ENCODE measurements at regions not wholly inside any gene's neighbourhood (a gene's known extent, or its start where the extent isn't known, plus 50 kb on each side); places are given as distances from the start of the nearest gene placed in this dataset.

DNA sequence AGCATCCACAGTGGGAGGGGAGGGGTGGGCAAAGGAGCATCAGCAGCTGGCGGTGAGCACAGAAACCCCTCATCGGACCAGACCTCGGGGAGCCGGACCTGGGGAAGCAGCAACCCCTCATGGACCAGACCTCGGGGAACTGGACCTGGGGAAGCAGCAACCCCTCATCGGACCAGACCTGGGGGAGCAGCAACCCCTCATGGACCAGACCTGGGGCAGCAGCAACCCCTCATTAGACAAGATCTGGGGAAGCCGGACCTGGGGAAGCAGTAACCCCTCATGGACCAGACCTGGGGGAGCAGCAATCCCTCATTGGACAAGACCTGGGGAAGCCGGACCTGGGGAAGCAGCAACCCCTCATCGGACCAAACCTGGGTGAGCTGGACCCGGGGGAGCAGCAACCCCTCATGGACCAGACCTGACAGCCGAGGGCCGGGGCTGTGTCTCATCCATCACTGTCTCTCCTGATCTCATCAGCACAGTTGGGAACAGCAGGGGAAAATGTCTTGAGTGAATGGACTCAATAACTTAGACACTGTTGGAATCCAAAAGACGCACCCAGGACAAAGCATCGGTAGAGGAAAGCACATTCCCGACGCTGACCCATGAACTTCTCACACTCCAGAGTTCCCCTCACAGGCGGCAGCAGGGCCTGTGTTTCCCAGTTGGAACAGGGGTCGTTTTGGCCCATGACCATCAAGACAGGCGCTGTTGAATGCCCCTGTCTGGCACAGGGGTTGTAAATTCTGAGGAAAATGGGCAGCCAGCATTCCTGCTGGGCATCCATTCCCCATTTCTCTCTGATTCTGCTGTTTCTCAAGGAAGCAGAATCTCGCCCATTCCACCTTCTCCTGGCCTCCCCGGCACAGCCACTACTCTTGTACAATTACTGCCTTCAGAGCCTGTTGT lies 1494.6 kb downstream of the TBC1D22A start:
- DNase-seq, result no peak

- DNase-seq, result no peak
Measured at GRCh38 chr22:48256041-48256739, 1493.7 kb downstream of the TBC1D22A start.

DNA sequence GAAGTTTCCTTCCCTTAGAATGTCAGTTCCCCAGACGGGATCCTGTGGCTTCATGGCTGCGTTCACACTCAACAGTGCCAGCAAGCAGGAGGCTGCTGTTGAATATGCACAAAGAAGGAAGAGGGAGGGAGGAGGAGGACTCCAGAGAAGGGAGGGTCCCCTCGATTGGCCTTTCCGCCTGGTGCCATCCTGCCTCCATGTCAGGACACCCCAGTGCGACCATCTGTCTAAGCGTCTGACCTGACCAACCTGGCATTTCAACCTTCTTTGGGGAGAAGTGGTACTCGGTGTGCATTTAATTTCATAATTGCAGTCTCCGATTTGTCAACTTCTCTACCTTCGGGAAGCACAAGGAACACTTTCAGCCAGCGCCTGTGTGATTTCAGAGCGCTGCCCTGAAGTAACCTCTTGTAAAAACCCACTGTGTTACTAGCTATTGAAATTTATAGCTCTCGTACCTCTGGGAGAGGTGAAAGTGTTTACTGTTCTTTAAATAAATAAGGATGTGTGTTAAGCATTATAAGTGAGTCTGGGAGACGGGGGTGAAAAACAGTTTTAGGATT lies 1491.9 kb downstream of the TBC1D22A start:
- no peak for DNase-seq

- no peak for DNase-seq
Measured at GRCh38 chr22:48253573-48253972, 1491.1 kb downstream of the TBC1D22A start.

DNA sequence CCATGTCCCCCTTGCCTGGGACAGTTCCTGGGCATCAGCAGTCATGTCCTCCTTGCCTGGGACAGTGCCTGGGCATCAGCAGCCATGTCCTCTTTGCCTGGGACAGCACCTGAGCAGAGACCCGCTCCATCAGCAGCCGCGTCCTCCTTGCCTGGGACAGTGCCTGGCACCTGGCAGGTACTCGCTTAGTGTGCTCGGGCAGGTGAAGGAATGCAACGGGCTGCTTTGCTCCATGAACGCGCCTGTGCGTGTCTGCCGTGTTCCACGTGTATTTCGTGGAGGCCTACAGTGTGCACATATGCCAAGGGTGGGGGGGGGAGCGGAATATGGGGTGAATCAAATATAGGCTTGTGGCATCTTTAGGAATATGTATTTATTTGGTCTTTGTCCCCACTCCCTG lies 1490.7 kb downstream of the TBC1D22A start:
- DNase-seq, result no peak

GRCh38 chr22:48251629-48252028 lies 1489.2 kb downstream of the TBC1D22A start:
- DNase-seq, result no peak

- no peak for DNase-seq
Measured at GRCh38 chr22:48250937-48251530, 1488.6 kb downstream of the TBC1D22A start.

DNA sequence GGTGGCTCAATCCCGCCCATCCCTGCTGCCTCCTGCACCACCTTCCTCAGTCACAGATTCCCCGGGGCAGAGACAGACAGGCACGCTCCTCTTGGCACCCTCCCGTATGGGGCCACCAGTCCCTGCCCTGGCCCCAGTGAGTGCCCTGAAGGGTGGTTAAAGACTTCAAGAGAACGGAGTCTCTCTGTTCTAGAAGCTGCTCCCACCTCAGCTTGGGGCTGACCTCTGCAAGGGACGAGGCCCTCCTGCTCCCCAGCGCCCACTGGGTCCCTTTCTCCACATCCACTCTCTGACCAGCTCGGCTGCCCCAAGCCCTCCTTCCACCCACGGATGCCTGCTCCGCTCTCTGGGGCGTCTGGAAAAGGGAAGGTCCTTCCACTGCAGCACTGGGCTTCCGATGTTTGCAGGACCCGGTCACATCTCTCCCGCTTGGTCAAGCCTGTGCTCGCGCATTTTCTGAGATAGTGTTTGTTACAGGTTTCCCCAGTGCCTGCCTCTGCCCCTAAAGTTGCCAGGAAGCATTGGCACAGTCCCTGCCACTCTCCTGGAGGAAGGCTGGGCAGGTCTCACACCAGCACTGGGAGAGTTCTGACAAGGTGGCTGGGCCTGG lies 1487.9 kb downstream of the TBC1D22A start:
- no peak for DNase-seq

DNA sequence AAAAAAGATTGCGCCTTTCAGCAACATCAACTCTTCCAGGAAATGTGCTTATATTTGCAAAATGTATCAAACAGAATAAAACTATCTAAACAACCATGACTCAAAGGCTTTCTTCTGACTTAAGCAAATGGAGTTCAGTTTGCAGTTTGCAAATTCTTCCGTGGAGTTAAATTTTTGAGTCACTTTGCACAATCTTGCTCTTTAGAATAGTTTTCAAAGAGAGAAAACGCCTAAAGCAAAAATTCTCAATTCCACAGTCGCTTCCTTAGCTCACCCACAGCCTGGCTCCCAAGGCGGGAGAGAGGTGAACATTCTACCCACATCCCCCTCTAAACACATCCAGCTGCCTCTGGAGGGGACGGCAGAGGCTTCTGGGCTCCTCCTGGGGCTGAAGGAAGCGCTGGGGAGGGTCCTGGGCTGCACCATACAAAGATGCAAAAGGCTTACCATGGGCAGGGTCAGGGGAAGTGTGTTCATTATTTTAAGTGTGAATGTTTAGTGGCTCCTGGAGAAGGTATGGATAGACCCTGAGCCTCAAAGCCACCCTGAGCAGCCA lies 1487.3 kb downstream of the TBC1D22A start:
- DNase-seq, result no peak

- no peak for DNase-seq
Measured at GRCh38 chr22:48248901-48249455, 1486.5 kb downstream of the TBC1D22A start.

- DNase-seq, result no peak
Measured at GRCh38 chr22:48247829-48248228, 1485.4 kb downstream of the TBC1D22A start.

DNA sequence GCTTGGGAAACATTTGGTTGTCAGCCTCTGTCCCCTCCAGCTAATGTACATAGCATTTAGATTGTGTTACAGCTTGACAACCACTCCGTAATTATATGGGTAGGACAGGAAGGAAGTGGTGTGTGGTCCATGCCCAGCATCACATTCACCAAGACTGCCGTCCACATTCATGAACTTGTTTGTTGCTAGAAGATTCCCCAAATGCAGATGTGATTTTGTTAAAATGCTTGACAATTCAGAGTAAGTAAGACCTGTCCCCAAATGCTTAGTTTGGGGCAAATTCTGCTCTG lies 1482.7 kb downstream of the TBC1D22A start:
- no peak for DNase-seq

- no peak for DNase-seq
Measured at GRCh38 chr22:48244388-48245195, 1482.1 kb downstream of the TBC1D22A start.

DNA sequence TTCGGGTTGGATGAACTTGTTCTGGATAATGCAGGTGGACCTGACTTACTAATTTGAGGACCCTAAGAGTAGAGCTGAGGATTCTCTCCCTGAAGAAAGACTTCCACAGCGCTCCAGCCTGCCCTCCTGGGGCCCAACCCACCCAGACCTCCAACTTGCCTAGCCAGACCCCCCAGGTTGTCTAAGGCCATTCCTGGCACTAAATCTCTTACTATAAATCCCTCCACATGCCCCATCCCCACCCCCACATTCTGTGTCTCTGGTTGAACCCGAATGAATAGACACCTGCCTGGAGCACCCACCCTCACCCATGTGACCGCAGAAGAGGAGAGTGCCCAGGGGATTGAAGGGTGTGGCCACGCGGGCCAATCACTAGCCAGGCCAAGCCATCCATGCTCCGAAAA lies 1480.0 kb downstream of the TBC1D22A start:
- DNase-seq, result no peak

GRCh38 chr22:48241658-48242057 lies 1479.2 kb downstream of the TBC1D22A start:
- DNase-seq, result no peak

- no peak for DNase-seq
Measured at GRCh38 chr22:48240935-48241230, 1478.4 kb downstream of the TBC1D22A start.

DNA sequence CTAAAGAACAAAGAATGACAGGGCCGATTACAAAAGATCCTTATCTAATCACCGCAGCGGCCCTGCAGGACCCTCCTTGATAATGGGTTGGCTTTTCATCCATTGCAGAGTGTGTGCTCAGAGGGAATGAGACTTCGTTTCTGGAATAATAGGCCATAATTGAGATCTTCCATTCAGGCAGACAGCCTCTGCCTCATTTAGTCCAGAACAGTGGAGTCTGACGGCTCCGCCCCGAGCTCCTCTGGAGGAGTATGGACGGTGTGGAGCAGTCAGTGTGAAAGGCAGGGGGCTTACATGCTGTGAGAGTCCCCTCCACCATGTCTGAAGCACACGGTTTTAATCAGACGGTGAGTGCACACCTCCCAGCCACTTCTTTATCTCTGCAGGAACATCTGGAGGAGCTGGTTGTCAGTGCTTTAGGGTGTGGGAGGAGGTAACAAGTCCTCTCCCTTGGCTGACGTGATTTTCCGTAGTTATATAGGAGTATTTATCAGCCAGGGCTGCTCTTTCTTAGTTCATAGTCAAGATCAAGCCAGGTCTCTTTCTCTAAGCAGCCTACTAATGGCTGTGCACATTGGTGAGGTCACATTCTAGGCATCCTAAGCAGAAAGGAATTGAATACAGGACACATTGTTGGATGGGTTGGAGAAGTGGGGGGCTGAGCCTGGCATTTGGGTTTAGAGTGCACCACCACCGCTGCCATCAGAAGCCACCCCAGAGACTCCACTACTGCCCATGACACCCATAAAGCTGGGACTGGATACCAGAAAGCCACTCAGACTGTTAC lies 1477.9 kb downstream of the TBC1D22A start:
- no peak for DNase-seq

DNA sequence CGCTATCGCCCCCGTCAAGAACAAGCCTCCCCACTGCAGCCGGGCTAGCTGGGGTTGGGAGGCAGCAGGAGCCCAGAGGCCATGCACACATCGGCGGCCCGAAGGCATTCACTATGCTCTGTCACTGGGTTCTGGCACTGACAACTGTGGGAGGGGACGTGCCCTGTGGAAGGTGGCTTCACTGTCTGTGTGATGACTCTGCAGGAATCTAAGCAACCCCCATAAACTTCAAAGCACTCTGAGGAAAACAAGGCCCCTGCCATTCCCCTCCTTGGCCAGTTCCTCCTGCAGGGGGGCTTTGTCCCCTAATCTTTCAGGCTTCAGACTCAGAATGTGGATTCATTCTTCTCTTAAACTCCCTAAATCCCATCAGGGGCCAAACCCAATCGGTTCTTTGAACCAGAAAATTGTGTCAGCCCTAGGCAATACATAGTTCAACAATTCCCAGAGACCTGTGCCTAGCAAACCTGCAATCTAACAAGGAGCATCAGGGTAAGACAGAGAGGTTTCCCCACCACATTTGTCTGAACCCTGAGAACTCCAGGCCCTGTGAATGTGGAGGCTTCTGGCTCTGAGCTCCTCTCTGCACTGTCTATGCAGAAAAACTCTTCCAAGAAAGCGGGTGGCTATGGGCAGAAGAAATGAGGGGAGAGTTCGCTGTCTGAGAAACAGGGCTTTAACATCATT lies 1477.2 kb downstream of the TBC1D22A start:
- DNase-seq, result no peak

GRCh38 chr22:48238966-48239365 lies 1476.5 kb downstream of the TBC1D22A start:
- no peak for DNase-seq

DNA sequence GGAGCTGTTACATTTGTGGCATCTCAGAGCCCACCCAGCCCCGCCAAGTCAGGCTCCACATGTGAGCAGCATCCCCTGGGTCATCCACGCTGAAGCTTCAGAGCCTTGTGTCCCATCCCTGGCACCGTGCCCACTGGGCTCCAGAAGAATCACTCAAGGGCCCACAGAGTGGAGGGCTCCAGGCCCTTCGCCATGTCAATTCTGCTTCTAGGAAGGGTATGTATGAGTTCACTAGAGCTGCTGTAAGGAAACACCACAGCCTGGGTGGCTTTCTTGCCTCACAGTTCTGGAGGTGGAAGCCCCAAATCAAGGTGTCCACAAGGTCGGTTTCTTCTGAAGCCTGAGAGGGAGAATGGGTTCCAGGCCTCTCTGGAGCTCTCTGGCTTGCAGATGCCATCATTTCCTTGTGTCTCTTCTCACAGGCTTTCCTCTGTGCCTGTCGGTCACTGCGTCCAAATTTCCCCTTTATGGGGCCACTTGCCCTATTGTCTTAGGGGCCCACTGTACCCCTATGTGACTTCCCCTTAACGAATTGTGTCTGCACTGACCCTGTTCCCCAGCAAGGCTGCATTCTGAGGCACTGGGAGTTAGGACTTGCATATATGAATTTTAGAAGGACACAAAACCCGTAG lies 1476.0 kb downstream of the TBC1D22A start:
- no peak for DNase-seq

All from NCI-H2107 (cell line).